B cell (primary cell): ENCODE measurements at regions not wholly inside any gene's neighbourhood (a gene's known extent, or its start where the extent isn't known, plus 50 kb on each side); places are given as distances from the start of the nearest gene placed in this dataset.

Experiments used
- CTCF ChIP-seq: fragments of 200-600 bp; IDR thresholded peaks from one replicate; pipeline ENCODE4 v1.8.0; 2022; ENCODE audit warnings: antibody characterized with exemption, mild to moderate bottlenecking
- EZH2 ChIP-seq: IDR thresholded peaks from 2 replicates; pipeline ENCODE4 v1.6.1; 2012; ENCODE audit warnings: borderline replicate concordance, low read depth, mild to moderate bottlenecking, moderate library complexity, low read length; ENCODE audit not compliant: insufficient read depth, poor library complexity, severe bottlenecking

DNA sequence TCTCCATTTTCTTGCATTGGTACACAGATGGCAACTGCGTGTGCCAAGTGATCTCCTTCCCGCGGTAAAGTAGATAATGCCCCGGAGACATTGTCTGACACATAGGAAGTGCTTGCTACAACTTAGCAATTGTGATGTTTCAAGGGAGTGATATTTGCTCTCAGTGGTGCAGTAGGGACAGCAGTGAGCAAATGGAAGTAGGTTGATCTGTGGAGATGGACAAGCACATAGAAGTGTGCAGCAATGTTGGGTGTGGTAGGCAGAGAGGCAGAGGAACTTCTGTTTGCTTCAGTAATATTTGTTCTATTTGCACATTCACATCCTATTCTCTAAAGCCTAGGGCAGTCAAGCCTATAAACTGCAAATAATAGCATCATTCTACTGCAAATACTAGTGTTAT is 846.7 kb upstream of the PRKX start:
- TF ChIP-seq CTCF (no peak), EZH2 (no peak)
